NCI-H1048 (cell line): ENCODE measurements at regions not wholly inside any gene's neighbourhood (a gene's known extent, or its start where the extent isn't known, plus 50 kb on each side); places are given as distances from the start of the nearest gene placed in this dataset.
"Not testable (repeated sequence)": the region's sequence is repeated elsewhere in the genome, so short reads cannot be mapped to it uniquely, and the experiment has no call there.

Experiments
- DNase-seq: peaks from one replicate; lab custom pipeline; 2025; lab: John Stamatoyannopoulos, UW

DNA sequence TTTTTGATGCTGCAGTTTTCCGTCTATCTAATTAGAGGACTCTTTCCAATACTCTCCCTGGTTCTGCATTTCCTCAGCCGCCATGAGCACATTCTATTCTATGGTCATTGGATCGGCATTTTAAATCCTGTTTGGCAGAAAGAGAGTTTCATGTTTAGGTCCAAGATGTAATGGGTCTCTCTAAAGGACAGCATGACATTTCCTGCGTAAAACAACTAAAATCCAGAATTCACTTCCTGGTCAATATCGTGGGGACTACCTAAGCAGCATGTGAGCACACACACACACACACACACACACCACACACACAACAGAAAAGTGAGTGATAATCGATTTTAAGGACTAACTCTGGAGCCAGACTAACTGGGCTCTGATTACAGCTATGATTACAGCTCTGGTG, 757.1 kb upstream of the TPTE start:
- not testable (repeated sequence) for DNase-seq

GRCh38 chr21:9765538-9765937, 755.8 kb upstream of the TPTE start:
- DNase-seq = not testable (repeated sequence)

GRCh38 chr21:9766890-9767591, 754.3 kb upstream of the TPTE start:
- not testable (repeated sequence) for DNase-seq

DNA sequence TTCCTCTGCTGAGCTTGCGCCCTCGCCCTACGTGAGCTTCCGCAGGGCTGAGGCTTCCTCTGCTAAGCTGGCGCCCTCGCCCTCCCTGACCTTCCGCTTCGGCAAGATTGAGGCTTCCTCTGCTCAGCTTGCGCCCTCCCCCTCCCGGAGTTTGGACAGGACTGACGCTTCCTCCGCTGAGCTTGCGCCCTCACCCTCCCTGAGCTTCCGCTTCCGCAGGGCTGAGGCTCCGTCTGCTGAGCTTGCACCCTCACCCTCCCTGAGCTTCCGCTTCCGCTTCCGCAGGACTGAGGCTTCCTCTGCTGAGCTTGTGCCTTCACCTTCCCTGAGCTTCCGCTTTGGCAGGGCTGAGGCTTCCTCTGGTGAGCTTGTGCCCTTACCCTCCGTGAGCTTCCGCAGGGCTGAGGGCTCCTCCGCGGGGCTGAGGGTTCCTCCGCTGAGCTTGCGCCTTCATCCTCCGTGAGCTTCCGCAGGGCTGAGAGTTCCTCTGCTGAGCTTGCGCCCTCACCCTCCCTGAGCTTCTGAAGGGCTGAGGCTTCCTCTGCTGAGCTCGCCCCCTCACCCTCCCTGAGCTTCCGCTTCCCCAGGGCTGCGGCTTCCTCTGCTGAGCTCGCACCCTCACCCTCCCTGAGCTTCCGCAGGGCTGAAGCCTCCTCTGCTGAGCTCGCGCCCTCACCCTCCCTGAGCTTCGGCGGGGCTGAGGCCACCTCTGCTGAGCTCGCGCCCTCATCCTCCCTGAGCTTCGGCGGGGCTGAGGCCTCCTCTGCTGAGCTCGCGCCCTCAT, 753.6 kb upstream of the TPTE start:
- no peak for DNase-seq

GRCh38 chr21:9768376-9769130, 752.8 kb upstream of the TPTE start:
- DNase-seq = not testable (repeated sequence)

DNA sequence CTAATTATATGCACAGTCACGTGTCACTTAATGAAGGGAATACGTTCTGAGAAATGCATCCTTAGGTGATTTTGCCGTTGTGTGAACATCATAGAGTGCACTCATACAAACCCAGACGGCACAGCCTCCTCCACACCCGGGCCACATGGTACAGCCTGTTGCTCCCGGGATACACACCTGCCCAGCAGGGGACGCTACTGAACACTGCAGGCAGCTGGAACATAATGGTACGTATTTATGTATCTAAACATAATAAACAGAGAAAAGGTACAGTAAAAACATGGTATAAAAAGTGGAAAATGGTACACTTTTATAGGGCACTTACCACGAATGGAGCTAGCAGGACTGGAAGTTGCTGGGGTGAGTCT, 752.3 kb upstream of the TPTE start:
- DNase-seq = not testable (repeated sequence)

DNA sequence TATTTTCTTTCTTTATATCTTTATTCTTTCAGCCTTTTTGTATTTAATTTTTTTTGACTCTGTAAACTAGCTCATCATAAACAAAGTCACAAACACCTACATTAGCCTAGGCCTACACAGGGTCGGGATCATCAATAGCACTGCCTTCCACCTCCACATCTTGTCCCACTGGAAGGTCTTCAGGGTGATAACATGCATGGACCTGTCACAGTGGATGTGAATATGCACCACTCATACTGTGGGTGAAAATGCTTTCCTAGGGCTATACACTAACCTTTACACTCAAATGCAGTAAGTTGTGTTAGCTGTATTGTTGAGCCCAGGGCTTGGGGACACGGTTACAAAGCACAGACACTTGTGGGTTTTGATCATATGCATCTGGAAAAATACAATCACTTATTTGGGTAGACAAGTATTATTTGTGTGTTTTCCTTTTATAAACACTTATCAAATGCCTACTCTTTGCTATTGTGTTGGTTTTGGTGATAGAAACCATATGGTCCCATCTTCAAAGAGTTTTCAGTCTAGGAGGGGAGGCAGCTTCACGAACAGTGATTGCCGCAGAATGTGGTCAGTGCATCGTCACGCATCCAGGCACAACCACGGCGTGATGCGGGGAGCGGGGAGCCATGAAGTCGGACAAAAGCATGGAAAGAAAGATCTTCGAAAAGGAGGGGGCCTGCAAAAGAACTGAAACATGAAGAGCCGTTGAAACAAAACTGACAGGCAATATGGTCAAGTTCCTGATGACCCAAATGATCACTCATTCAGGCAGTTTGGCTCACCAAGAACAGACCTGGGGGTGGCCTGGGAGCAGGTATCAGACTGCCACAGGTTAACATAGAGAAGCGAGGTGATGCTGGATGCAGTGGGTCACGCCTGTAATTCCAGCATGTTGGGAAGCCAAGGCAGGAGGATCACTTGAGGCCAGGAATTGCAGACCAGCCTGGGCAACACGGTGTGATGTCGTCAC, 751.4 kb upstream of the TPTE start:
- not testable (repeated sequence) for DNase-seq

DNA sequence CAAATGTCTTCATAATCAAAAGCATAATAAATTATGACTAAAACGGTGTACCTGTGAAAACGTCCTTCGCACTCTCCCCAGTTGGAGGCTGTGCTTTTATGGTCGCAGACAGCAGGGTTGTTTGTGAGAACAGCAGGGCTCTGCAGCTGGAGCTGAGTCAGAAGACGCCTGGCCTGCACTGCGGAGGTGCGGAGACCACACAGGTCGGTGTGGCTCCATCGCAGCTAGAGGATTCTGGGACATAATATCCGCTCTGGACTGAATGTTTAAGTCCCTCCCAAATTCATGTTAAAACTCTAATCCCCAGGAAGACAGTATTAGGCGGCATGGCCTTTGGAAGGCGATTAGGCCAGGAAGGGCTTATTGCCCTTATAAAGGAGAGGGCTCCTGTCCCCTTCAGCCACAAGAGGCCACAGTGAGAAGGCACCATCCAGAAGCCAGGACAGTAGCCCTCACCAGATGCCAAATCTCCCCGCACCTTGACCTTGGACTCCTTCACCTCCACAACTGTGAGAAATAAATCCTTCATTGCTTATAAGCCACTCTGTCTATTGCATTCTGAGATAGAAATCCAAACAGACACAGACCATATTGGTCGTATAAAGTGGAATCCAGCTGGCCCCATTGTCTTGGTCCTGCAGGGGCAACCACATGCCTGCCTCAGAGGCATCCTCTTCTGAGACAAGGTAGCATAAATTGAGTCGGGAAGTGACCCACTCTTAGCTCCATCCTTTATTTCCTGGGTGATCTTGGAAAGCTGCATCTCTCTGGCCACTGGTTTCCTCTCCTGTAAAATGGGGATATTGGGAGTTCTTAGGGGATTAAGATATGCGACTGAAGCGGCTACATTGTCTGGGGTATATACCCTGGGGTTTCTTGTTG, 749.7 kb upstream of the TPTE start:
- not testable (repeated sequence) for DNase-seq

- DNase-seq = no peak
These were observed 749.1 kb upstream of the TPTE start for GRCh38 chr21:9772348-9772672.

DNA sequence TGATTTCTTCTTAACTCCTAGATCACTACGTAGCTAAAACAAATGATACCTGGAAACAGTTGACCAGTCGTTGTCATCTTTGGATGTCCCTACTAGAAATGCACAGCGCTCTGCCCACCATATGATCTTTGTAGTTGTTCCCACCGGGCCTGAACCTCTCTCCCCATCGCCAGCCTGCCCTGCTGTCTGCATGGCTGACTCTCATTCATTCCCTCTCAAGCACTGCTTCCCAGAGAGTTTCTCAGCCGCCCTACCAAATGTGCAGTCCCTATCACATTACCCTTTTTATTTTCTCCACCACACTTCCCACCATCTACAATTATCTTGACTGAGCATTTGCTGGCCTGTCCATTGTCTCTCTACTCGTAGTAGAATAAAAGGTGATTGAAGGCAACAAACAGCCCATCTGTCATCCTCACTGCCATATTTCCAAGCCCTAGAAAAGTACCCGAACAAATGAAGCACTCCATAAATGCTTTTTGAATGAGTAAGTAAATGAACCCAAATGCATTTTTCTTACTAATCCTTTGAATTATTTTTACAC, 748.4 kb upstream of the TPTE start:
- not testable (repeated sequence) for DNase-seq

GRCh38 chr21:9774347-9774746, 747.0 kb upstream of the TPTE start:
- no peak for DNase-seq

GRCh38 chr21:9774901-9775593, 746.3 kb upstream of the TPTE start:
- DNase-seq = not testable (repeated sequence)

DNA sequence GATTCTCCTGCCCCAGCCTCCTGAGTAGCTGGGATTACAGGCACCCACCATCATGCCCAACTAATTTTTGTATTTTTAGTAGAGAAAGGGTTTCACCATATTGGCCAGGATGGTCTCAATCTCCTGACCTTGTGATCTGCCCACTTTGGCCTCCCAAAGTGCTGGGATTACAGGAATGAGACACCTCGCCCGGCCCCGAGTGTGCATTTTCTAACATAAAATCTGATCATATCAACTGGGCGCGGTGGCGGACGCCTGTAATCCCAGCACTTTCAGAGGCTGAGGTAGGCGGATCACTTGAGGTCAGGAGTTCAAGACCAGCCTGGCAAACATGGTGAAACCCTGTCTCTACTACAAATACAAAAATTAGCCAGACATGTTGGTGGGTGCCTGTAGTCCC, 745.5 kb upstream of the TPTE start:
- DNase-seq = not testable (repeated sequence)

GRCh38 chr21:9776286-9777020, 744.9 kb upstream of the TPTE start:
- DNase-seq = not testable (repeated sequence)

- not testable (repeated sequence) for DNase-seq
These were observed 742.8 kb upstream of the TPTE start for GRCh38 chr21:9778541-9778940.

DNA sequence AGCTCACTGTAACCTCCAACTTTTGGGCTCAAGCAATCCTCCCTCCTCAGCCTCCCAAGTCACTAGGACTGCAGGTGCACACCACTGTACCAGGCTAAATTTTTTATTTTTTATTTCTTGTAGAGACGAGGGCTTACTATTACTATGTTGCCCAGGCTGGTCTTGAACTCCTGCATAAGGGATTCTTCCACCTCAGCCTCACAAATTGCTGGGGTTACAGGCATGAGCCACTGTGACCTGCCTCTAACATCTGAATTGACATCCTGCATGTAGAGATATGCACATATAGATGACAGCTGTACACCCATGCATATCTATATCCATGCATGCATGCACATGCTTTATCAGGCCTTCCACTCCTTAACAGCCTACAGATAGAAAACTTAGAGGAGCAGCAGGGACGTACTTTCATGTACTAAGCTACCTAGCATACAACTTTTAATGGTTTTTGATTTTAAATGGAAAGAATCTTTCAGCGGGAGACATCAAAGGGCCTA, 740.9 kb upstream of the TPTE start:
- DNase-seq = no peak

- DNase-seq = not testable (repeated sequence)
These were observed 737.8 kb upstream of the TPTE start for GRCh38 chr21:9783587-9783986.

GRCh38 chr21:9784201-9784600, 737.2 kb upstream of the TPTE start:
- not testable (repeated sequence) for DNase-seq

DNA sequence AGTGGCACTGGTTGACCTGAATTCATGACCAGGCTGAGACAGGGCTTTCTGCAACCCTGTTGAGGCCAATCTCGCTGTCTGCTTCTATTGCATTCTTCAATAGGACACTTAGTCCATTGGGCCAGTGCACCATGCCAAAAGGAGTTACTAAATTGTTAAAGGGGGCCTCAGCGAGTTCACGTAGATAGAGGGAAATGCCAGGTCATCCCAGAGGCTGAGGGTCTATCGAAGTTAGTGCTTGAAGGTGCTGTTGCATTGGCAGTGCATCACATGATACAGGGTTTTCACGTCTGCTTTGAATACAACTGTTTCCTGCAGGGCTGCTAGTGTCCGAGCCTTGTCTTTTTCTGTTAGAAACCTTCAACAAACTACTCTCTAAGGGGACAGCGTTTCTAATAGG, 735.3 kb upstream of the TPTE start:
- DNase-seq = not testable (repeated sequence)
